Uterus (tissue), 3 donors: ENCODE measurements at regions not wholly inside any gene's neighbourhood (a gene's known extent, or its start where the extent isn't known, plus 50 kb on each side); places are given as distances from the start of the nearest gene placed in this dataset.

Experiments
- DNase-seq, 2 donors: peaks; one replicate each; pipeline ENCODE4 v3.0.0-alpha.2; 2019 to 2020
- H3K27ac ChIP-seq, 2 donors: fragments of 200-600 bp; sonication (generic); 1 replicate in 1 of 2; 2 replicates in 1 of 2; pipeline ENCODE4 v1.5.1; 2016 to 2018
- H3K27me3 ChIP-seq, 2 donors: fragments of 200-600 bp; sonication (generic); one replicate each; pipeline ENCODE4 v1.5.1; 2018 to 2019; ENCODE audit warnings: control low read depth in 1 of 2
- H3K36me3 ChIP-seq, 2 donors: fragments of 200-600 bp; sonication (generic); one replicate each; pipeline ENCODE4 v1.5.1; 2019; ENCODE audit warnings: control low read depth in 1 of 2
- H3K4me1 ChIP-seq, 2 donors: fragments of 200-600 bp; sonication (generic); one replicate each; pipeline ENCODE4 v1.5.1; 2018 to 2019; ENCODE audit warnings: control low read depth in 1 of 2
- H3K4me3 ChIP-seq, 2 donors: fragments of 200-600 bp; sonication (generic); 1 replicate in 1 of 2; 2 replicates in 1 of 2; pipeline ENCODE4 v1.5.1; 2018 to 2019; ENCODE audit warnings: mild to moderate bottlenecking in 1 of 2
- H3K9me3 ChIP-seq, 2 donors: fragments of 200-600 bp; sonication (generic); one replicate each; pipeline ENCODE4 v1.5.1; 2019; ENCODE audit warnings: control low read depth in 1 of 2
- CTCF ChIP-seq, 4 experiments: fragments of 200-600 bp in 2 of 4; fragments of 450-650 bp in 2 of 4; sonication (generic) in 2 of 4; IDR thresholded peaks; one replicate each; pipeline ENCODE4 v1.5.1; 2016 to 2019; ENCODE audit warnings: antibody characterized with exemption in 4 of 4, mild to moderate bottlenecking in 2 of 4, moderate library complexity in 1 of 4
- POLR2A ChIP-seq, 2 donors: fragments of 450-650 bp; IDR thresholded peaks; one replicate each; pipeline ENCODE4 v1.6.1; 2016; ENCODE audit warnings: antibody characterized with exemption in 2 of 2, mild to moderate bottlenecking in 1 of 2, moderate library complexity in 1 of 2
- intact Hi-C: fragments of 100-400 bp; cut with DNase I; formaldehyde crosslinking; loops from one replicate; pipeline ENCODE4 v1.15.1; 2023; ENCODE audit warnings: low total_unique reads
- donor health status: DM: yes; HTN: yes; CAD: no.

GRCh38 chr3:163891771-163892170 lies 1186.5 kb downstream of the SI start:
- TF ChIP-seq POLR2A (IDR thresholded peaks at IDR 0.05) (no peak), CTCF (IDR thresholded peaks at IDR 0.05) (no peak)
- Histone ChIP-seq H3K36me3 (no peaks in the 10 kb centered on the region), H3K4me1 (no peaks in the 10 kb centered on the region), H3K4me3 (no peak overlapping the region), H3K9me3 (no peaks in the 10 kb centered on the region), H3K27ac (no peak overlapping the region), H3K27me3 (no peaks in the 10 kb centered on the region)
- no peak for DNase-seq
- intact Hi-C loops: no loop called here

GRCh38 chr3:163890661-163891060 lies 1187.6 kb downstream of the SI start:
- Histone ChIP-seq H3K4me1 (no peaks in the 10 kb centered on the region), H3K4me3 (no peak overlapping the region), H3K27me3 (no peaks in the 10 kb centered on the region), H3K27ac (no peak overlapping the region), H3K36me3 (no peaks in the 10 kb centered on the region), H3K9me3 (no peaks in the 10 kb centered on the region)
- TF ChIP-seq CTCF (IDR thresholded peaks at IDR 0.05) (no peak), POLR2A (IDR thresholded peaks at IDR 0.05) (no peak)
- no peak for DNase-seq
- intact Hi-C loops: no loop called here

- Histone ChIP-seq H3K4me1 (no peaks in the 10 kb centered on the region), H3K27ac (no peak overlapping the region), H3K27me3 (no peaks in the 10 kb centered on the region), H3K4me3 (no peak overlapping the region), H3K36me3 (no peaks in the 10 kb centered on the region), H3K9me3 (no peaks in the 10 kb centered on the region)
- intact Hi-C loops: no loop called here
- TF ChIP-seq CTCF (IDR thresholded peaks at IDR 0.05) (no peak), POLR2A (IDR thresholded peaks at IDR 0.05) (no peak)
- DNase-seq: no peak
Observed at GRCh38 chr3:163879172-163879571, 1199.1 kb downstream of the SI start.

GRCh38 chr3:163878396-163878795 lies 1199.9 kb downstream of the SI start:
- no peaks in the 10 kb centered on the region for H3K27me3 ChIP-seq
- DNase-seq: no peak
- no peak overlapping the region for H3K27ac ChIP-seq
- H3K36me3 ChIP-seq: no peaks in the 10 kb centered on the region
- no peak for TF ChIP-seq CTCF (IDR thresholded peaks at IDR 0.05)
- intact Hi-C loops: no loop called here
- no peak overlapping the region for H3K4me3 ChIP-seq
- no peaks in the 10 kb centered on the region for H3K9me3 ChIP-seq
- H3K4me1 ChIP-seq: no peaks in the 10 kb centered on the region

GRCh38 chr3:163877805-163878204 lies 1200.5 kb downstream of the SI start:
- no peak overlapping the region for H3K4me3 ChIP-seq
- intact Hi-C loops: no loop called here
- DNase-seq: no peak
- no peaks in the 10 kb centered on the region for H3K36me3 ChIP-seq
- no peaks in the 10 kb centered on the region for H3K4me1 ChIP-seq
- H3K27me3 ChIP-seq: no peaks in the 10 kb centered on the region
- no peaks in the 10 kb centered on the region for H3K9me3 ChIP-seq
- no peak overlapping the region for H3K27ac ChIP-seq
- TF ChIP-seq POLR2A (IDR thresholded peaks at IDR 0.05): no peak
- no peak for TF ChIP-seq CTCF (IDR thresholded peaks at IDR 0.05)
